ENCODE measurements at regions not wholly inside any gene's neighbourhood (a gene's known extent, or its start where the extent isn't known, plus 50 kb on each side); places are given as distances from the start of the nearest gene placed in this dataset.

DNA sequence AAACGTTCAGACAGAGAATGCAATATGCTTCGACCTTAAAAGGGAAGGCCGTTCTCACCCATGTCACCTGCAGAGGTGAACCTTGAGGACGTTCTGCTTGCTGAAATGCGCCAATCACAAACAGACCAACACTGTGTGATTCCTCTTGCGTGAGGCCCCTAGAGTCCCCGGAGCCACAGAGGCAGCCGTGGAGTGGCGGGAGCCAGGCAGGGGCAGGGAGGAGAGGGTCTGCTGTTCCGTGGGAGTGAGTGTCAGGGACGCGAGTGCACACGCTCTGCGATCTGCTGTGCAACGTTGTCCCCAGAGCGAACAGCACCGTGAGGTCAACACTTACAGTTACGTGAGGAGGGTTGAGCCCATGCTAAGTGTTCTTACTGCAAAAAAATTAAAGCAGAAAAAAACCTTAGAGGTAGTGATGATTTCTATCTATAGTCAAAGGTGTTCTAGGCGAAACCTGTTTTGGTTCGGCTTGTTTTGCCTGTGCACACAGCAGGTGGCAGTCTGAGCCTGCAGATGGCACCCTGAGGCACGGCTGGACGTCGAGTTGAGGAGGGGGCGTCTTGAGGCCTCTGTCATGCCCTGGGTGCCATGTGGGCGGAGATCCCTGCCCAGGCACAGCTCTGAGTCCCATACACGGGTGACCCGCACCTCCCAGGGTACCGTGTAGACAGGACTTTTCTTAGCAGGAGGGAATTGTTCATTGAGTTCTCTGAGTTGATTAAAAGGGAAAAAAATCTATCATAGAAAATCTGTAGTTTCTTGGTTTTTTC is 71.7 kb upstream of the FRMD1 start:
- no peak overlapping the region for H2AFZ ChIP-seq (ENCODE audit: control insufficient read depth, low read length)
- no peak overlapping the region for H3K9ac ChIP-seq (ENCODE audit: control insufficient read depth, extremely low read depth, insufficient read depth, low read length)
- no peaks in the 10 kb centered on the region for H3K9me3 ChIP-seq (ENCODE audit: control insufficient read depth, low read depth, low read length)
- DNase-seq (ENCODE audit: low read depth, low spot score) (no peak), FAIRE-seq (no peak)
- no peak overlapping the region for H3K4me2 ChIP-seq (ENCODE audit: control insufficient read depth, extremely low read depth, insufficient read depth, low read depth, low read length)
- TF ChIP-seq EZH2 (IDR thresholded peaks at IDR 0.05; ENCODE audit: low read length) (no peak), CTCF (optimal IDR thresholded peaks at IDR 0.05 in 1 of 3, IDR thresholded peaks at IDR 0.05 in 1 of 3, conservative IDR thresholded peaks at IDR 0.05 in 1 of 3; ENCODE audit: extremely low read depth in 1 of 3, insufficient read depth in 2 of 3, low read length in 3 of 3) (peak; percentile 38 to 77 (median 59))
- H3K27ac ChIP-seq (ENCODE audit: control insufficient read depth, insufficient read depth, low read length) = no peak overlapping the region
- no peaks in the 10 kb centered on the region for H3K9me1 ChIP-seq (ENCODE audit: control insufficient read depth, extremely low read depth, insufficient read depth, low read length)
- dilution Hi-C loops (cut with MboI; ENCODE audit: extremely low pct_ligation_motif_present, low sequenced_read_pairs) = no loop called here
- H3K4me3 ChIP-seq (ENCODE audit: control insufficient read depth in 2 of 3, extremely low read depth in 1 of 3, insufficient read depth in 2 of 3, low read depth in 1 of 3, low read length in 3 of 3) = no peak overlapping the region
- H3K36me3 ChIP-seq (ENCODE audit: control insufficient read depth in 2 of 2, extremely low read depth in 1 of 2, insufficient read depth in 2 of 2, low read length in 2 of 2) = no peaks in the 10 kb centered on the region
- H4K20me1 ChIP-seq (ENCODE audit: control insufficient read depth, extremely low read depth, insufficient read depth, low read length) = no peaks in the 10 kb centered on the region
- H3K27me3 ChIP-seq (ENCODE audit: control insufficient read depth, extremely low read depth, insufficient read depth, low read length) = no peaks in the 10 kb centered on the region
- peaks cover 6% of the 10 kb centered on the region for H3K4me1 ChIP-seq (ENCODE audit: control insufficient read depth, extremely low read depth, insufficient read depth, low read length)
- H3K79me2 ChIP-seq (ENCODE audit: control insufficient read depth, insufficient read depth, low read length) = no peaks in the 10 kb centered on the region

DNA sequence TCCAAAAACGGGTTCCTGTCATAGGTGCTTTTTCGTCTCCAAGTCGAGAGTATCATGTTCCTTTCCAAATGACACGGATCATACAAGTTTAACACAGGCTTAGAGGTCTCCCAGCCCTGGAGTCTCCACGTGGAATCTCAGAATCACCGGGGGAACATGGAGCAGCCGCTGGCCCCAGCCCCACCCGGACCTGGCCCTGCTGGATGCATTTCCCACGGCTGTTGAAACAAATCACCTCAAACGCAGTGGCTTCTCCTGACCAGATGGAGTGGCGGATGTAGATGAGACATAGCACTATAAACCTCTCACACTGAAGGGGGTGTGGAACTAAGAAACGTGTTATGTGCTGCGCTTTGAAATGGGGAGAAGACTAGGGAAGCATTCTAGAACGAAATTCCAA is 70.0 kb upstream of the FRMD1 start:
- Histone ChIP-seq H3K9me3 (ENCODE audit: control insufficient read depth, low read depth, low read length) (no peaks in the 10 kb centered on the region), H3K9ac (ENCODE audit: control insufficient read depth, extremely low read depth, insufficient read depth, low read length) (no peak overlapping the region), H3K4me3 (ENCODE audit: control insufficient read depth in 2 of 3, extremely low read depth in 1 of 3, insufficient read depth in 2 of 3, low read depth in 1 of 3, low read length in 3 of 3) (no peak overlapping the region), H4K20me1 (ENCODE audit: control insufficient read depth, extremely low read depth, insufficient read depth, low read length) (no peaks in the 10 kb centered on the region), H3K9me1 (ENCODE audit: control insufficient read depth, extremely low read depth, insufficient read depth, low read length) (no peaks in the 10 kb centered on the region), H2AFZ (ENCODE audit: control insufficient read depth, low read length) (no peak overlapping the region), H3K79me2 (ENCODE audit: control insufficient read depth, insufficient read depth, low read length) (no peaks in the 10 kb centered on the region), H3K27me3 (ENCODE audit: control insufficient read depth, extremely low read depth, insufficient read depth, low read length) (no peaks in the 10 kb centered on the region), H3K36me3 (ENCODE audit: control insufficient read depth in 2 of 2, extremely low read depth in 1 of 2, insufficient read depth in 2 of 2, low read length in 2 of 2) (no peaks in the 10 kb centered on the region), H3K4me1 (ENCODE audit: control insufficient read depth, extremely low read depth, insufficient read depth, low read length) (no peaks in the 10 kb centered on the region), H3K27ac (ENCODE audit: control insufficient read depth, insufficient read depth, low read length) (no peak overlapping the region), H3K4me2 (ENCODE audit: control insufficient read depth, extremely low read depth, insufficient read depth, low read depth, low read length) (no peak overlapping the region)
- dilution Hi-C loops (cut with MboI; ENCODE audit: extremely low pct_ligation_motif_present, low sequenced_read_pairs) = no loop called here
- FAIRE-seq (no peak), DNase-seq (ENCODE audit: low read depth, low spot score) (no peak)
- TF ChIP-seq CTCF (optimal IDR thresholded peaks at IDR 0.05 in 1 of 3, IDR thresholded peaks at IDR 0.05 in 1 of 3, conservative IDR thresholded peaks at IDR 0.05 in 1 of 3; ENCODE audit: extremely low read depth in 1 of 3, insufficient read depth in 2 of 3, low read length in 3 of 3) (no peak), EZH2 (IDR thresholded peaks at IDR 0.05; ENCODE audit: low read length) (no peak)
